Kidney (tissue), 13 donors: ENCODE measurements at regions not wholly inside any gene's neighbourhood (a gene's known extent, or its start where the extent isn't known, plus 50 kb on each side); places are given as distances from the start of the nearest gene placed in this dataset.

ENCODE experiments used
- DNase-seq, 5 donors: peaks; one replicate each; pipeline ENCODE4 v3.0.0-alpha.2; 2013 to 2020
- FAIRE-seq: peaks from 2 replicates; lab custom pipeline; 2012; peaks lifted over from hg19 to GRCh38; lab: Jason Lieb, UNC
- H3K27ac ChIP-seq, 2 donors: one replicate each; pipeline ENCODE4 v1.7.0; 2013; ENCODE audit warnings: low read depth in 2 of 2, low read length in 2 of 2, inconsistent platforms in 1 of 2
- H3K27me3 ChIP-seq: one replicate; pipeline ENCODE4 v1.7.1; 2013; ENCODE audit warnings: low read length, inconsistent platforms; ENCODE audit not compliant: control insufficient read depth, insufficient read depth
- H3K36me3 ChIP-seq, 3 donors: one replicate each; pipeline versions ENCODE4 v1.7.0 to v1.7.1; 2013; ENCODE audit warnings: low read length in 3 of 3, control low read depth in 1 of 3, inconsistent platforms in 1 of 3; ENCODE audit not compliant: insufficient read depth in 3 of 3, control insufficient read depth in 2 of 3
- H3K4me1 ChIP-seq, 3 donors: one replicate each; pipeline versions ENCODE4 v1.7.0 to v1.7.1; 2013; ENCODE audit warnings: low read length in 3 of 3, inconsistent platforms in 1 of 3, low read depth in 1 of 3; ENCODE audit not compliant: control insufficient read depth in 2 of 3, insufficient read depth in 2 of 3
- H3K4me3 ChIP-seq, 3 donors: one replicate each; pipeline versions ENCODE4 v1.7.0 to v1.8.1; 2013; ENCODE audit warnings: low read length in 3 of 3, control low read depth in 1 of 3, inconsistent platforms in 1 of 3
- H3K9ac ChIP-seq, 3 donors: one replicate each; pipeline versions ENCODE4 v1.7.0 to v1.7.1; 2013; ENCODE audit warnings: low read length in 3 of 3, control low read depth in 1 of 3, inconsistent platforms in 1 of 3
- H3K9me3 ChIP-seq, 3 donors: one replicate each; pipeline versions ENCODE4 v1.7.0 to v1.7.1; 2013; ENCODE audit warnings: low read length in 3 of 3, control low read depth in 1 of 3, inconsistent platforms in 1 of 3; ENCODE audit not compliant: control insufficient read depth in 2 of 3, insufficient read depth in 1 of 3
- intact Hi-C: fragments of 100-400 bp; cut with DNase I; formaldehyde crosslinking; loops from one replicate; pipeline ENCODE4 v1.11.1; 2022
- TF ChIP-seq, protein P1 (sequence below): IDR thresholded peaks from 3 replicates; pipeline ENCODE4 v1.5.1; 2012; ENCODE audit warnings: mild to moderate bottlenecking, moderate library complexity, borderline replicate concordance; ENCODE audit not compliant: insufficient read depth; ENCODE audit errors: extremely low read depth
- donor health status: control.
- donor health status: control.
- donor health status: control.
- donor health status: control.
- donor health status: control.
- donor health status: DM: yes; HTN: yes; CAD: no.
- donor health status: Normal renal cell carcinoma (clear cell type).

DNA sequence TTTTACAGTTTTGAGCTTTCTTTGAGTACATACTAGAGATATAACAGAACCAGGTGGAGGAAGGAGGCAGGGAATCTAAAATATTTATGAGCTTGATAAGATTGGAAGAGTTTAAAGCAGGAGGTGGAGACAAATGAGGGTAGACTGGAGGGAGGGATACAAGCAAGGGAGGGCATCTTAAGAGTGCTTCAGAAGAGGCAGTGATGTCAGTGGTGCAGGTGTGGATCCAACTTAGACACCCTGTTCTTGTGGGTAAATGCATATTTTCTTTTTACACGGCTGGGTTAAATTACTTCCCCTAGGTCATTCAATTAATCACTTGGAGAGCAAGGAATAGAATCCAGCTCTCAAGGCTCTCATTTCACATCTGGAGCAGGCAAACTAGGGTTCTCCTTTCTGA, 146.1 kb upstream of the LRIG3 start:
- H3K4me3 ChIP-seq = no peak overlapping the region
- no peaks in the 10 kb centered on the region for H3K27me3 ChIP-seq
- TF ChIP-seq, protein P1, sequence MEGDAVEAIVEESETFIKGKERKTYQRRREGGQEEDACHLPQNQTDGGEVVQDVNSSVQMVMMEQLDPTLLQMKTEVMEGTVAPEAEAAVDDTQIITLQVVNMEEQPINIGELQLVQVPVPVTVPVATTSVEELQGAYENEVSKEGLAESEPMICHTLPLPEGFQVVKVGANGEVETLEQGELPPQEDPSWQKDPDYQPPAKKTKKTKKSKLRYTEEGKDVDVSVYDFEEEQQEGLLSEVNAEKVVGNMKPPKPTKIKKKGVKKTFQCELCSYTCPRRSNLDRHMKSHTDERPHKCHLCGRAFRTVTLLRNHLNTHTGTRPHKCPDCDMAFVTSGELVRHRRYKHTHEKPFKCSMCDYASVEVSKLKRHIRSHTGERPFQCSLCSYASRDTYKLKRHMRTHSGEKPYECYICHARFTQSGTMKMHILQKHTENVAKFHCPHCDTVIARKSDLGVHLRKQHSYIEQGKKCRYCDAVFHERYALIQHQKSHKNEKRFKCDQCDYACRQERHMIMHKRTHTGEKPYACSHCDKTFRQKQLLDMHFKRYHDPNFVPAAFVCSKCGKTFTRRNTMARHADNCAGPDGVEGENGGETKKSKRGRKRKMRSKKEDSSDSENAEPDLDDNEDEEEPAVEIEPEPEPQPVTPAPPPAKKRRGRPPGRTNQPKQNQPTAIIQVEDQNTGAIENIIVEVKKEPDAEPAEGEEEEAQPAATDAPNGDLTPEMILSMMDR = no peak
- H3K36me3 ChIP-seq = no peaks in the 10 kb centered on the region
- no peak for DNase-seq
- H3K27ac ChIP-seq = no peak overlapping the region
- H3K4me1 ChIP-seq = peaks cover 0 to 3% (median 0%) of the 10 kb centered on the region in 3 donors
- H3K9ac ChIP-seq = no peak overlapping the region
- intact Hi-C loops = no loop called here
- no peak for FAIRE-seq
- no peaks in the 10 kb centered on the region for H3K9me3 ChIP-seq

DNA sequence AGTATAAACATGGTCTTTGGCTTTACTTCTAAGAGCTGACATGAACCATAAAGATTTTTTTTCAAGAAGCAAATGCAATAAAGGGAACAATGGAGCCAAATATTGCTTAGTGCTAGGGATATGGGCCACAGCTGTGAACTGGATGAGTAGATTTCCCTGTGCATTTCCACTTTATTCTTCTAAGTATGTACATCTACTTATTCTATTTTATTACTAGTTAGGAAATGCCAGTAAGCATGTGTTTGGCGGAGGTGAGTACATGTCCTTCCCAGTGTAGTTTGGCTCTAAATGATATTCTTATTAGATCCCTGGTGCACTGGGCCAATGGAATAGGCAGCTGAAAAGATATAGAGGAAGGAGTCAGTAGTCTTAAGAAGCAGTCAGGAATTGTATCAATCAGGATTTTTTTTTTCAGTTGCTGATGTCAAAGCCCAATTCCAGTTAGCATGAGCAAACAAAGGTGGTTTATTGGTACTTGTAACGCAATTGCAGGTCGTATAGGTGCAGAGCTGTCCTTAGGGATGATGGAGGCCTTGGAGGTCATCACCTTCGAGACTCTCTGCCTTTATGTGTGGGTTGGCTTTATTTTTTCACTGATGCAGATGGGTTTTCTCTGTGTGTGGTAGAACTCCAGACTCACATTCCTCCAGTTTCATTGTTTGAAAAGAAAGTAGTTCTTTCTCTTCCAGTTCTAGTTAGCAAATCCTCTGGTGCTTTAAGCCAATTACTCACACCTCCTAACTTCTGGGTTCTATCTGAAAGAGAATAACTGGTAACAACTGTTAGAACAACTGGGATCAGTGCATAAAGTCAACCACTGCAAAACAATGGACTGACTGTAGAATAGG, 139.0 kb upstream of the LRIG3 start:
- intact Hi-C loops = no loop called here
- no peak for FAIRE-seq
- H3K27ac ChIP-seq = no peak overlapping the region
- no peaks in the 10 kb centered on the region for H3K4me1 ChIP-seq
- no peak for DNase-seq
- no peak overlapping the region for H3K4me3 ChIP-seq
- no peak overlapping the region for H3K9ac ChIP-seq
- H3K9me3 ChIP-seq = no peaks in the 10 kb centered on the region
- no peaks in the 10 kb centered on the region for H3K27me3 ChIP-seq
- H3K36me3 ChIP-seq = no peaks in the 10 kb centered on the region
- TF ChIP-seq, protein P1 = no peak

DNA sequence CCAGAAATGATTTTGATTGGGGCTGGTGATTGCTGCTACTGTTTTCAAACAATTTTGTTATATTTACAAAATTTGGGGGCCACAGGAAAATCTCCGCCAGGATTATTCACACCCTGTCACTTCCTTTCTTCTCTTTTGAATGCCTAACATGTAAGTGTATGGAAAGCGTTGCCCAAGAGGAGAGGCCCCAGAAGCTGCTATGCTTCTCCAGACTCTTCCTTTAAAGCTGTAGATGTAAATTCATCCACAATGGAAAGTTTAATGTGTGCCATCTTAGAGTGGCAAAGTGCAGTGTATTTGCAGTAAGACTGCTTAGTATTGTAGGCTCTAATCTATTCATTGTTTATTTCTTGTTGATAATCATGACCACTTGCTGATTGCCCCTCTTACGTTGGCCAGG, 136.7 kb upstream of the LRIG3 start:
- H3K4me1 ChIP-seq = no peaks in the 10 kb centered on the region
- no peak overlapping the region for H3K4me3 ChIP-seq
- no peak overlapping the region for H3K27ac ChIP-seq
- no peak overlapping the region for H3K9ac ChIP-seq
- H3K9me3 ChIP-seq = no peaks in the 10 kb centered on the region
- TF ChIP-seq, protein P1 = no peak
- intact Hi-C loops = no loop called here
- H3K36me3 ChIP-seq = no peaks in the 10 kb centered on the region
- DNase-seq (no peak), FAIRE-seq (no peak)
- H3K27me3 ChIP-seq = no peaks in the 10 kb centered on the region
